T-helper 1 cell treated with Interleukin-12 subunit alpha and Interleukin-12 subunit beta and Interleukin-4 antibody, amounts not matched to agents 30 μg/mL and 1 μg/mL, for 36 hours (primary cell): ENCODE measurements at regions not wholly inside any gene's neighbourhood (a gene's known extent, or its start where the extent isn't known, plus 50 kb on each side); places are given as distances from the start of the nearest gene placed in this dataset.
"Not testable (repeated sequence)": the region's sequence is repeated elsewhere in the genome, so short reads cannot be mapped to it uniquely, and the experiment has no call there.

Experiments
- H3K27ac Mint-ChIP-seq: one replicate; pipeline ENCODE4 v1.8.0; 2021; ENCODE audit warnings: mild to moderate bottlenecking, mixed read lengths
- H3K27me3 Mint-ChIP-seq: one replicate; pipeline ENCODE4 v1.8.0; 2021; ENCODE audit warnings: low read depth, mixed read lengths
- H3K36me3 Mint-ChIP-seq: one replicate; pipeline ENCODE4 v1.8.0; 2021; ENCODE audit warnings: low read depth, mixed read lengths
- H3K4me1 Mint-ChIP-seq: one replicate; pipeline ENCODE4 v1.8.0; 2021; ENCODE audit warnings: low read depth, mixed read lengths
- H3K4me3 Mint-ChIP-seq: one replicate; pipeline ENCODE4 v1.8.0; 2021; ENCODE audit warnings: mild to moderate bottlenecking, moderate library complexity, mixed read lengths
- H3K9me3 Mint-ChIP-seq: one replicate; pipeline ENCODE4 v1.8.0; 2021; ENCODE audit warnings: mixed read lengths

- H3K27me3 Mint-ChIP-seq, result no peaks in the 10 kb centered on the region
- H3K4me3 Mint-ChIP-seq, result no peak overlapping the region
- no peaks in the 10 kb centered on the region for H3K36me3 Mint-ChIP-seq
- H3K9me3 Mint-ChIP-seq, result peaks cover 3% of the 10 kb centered on the region
- H3K4me1 Mint-ChIP-seq, result no peaks in the 10 kb centered on the region
- no peak overlapping the region for H3K27ac Mint-ChIP-seq
Observed at GRCh38 chr5:163880302-163880701, 374.9 kb downstream of the MAT2B start.

DNA sequence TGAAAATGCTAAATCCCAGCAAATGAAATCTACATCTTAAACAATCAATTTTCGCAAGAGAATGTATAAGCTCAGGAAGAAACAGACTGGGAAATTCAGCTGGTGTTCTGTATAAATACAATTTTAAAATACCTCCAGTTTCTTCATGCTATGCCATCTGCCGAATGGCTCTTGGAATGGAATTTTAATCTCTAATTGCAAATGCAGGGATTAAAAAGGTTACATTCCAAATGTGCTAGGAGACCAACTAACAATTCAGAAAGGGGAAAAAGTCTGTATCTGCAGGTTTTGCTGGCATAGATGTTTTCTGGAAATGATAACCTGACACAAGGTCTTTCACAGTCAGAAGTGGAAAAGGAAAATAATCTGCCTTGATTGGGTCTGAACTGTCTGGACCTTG is 379.7 kb downstream of the MAT2B start:
- H3K27ac Mint-ChIP-seq, result no peak overlapping the region
- no peak overlapping the region for H3K4me3 Mint-ChIP-seq
- H3K9me3 Mint-ChIP-seq, result peaks cover 4% of the 10 kb centered on the region
- no peaks in the 10 kb centered on the region for H3K36me3 Mint-ChIP-seq
- no peaks in the 10 kb centered on the region for H3K27me3 Mint-ChIP-seq
- no peaks in the 10 kb centered on the region for H3K4me1 Mint-ChIP-seq

DNA sequence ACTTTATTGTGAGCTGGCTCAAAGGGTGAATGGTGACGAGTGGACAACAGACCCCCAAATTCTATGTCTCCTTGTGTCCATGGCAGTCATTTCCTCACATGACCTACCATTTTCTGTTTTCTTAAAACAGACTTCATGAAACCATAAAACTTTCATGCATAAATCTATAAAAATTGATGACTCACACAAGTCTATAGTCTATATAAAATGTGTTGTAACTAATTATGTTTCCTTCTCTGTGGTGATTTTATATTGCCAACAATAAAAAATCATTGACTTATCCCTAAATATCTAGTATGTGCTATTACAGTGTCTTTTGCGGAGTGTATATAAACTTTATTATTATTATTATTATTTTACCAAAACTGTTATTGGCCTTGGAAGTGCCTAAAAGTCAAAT is 382.4 kb downstream of the MAT2B start:
- H3K4me1 Mint-ChIP-seq, result no peaks in the 10 kb centered on the region
- no peaks in the 10 kb centered on the region for H3K36me3 Mint-ChIP-seq
- H3K9me3 Mint-ChIP-seq, result peaks cover 4% of the 10 kb centered on the region
- no peaks in the 10 kb centered on the region for H3K27me3 Mint-ChIP-seq
- no peak overlapping the region for H3K4me3 Mint-ChIP-seq
- H3K27ac Mint-ChIP-seq, result no peak overlapping the region

DNA sequence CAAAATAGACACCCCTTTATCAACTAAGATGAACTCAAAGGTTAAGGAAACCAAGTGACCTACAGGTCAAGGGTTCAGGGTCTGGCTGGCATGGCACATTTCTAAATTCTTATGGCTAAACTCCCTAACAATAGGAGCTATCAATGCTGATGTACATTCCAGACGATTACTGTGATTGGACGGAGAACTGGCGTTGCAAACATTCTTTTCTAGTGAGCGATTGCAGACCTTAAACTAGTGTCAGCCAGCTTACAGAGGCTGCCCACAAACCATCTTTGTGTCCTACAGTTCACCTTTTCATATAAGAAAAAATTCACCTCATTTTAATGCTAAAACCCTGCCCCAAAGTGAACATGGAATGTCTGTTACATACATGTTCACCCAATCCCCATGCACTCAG is 382.9 kb downstream of the MAT2B start:
- Mint-ChIP-seq H3K4me1 (no peaks in the 10 kb centered on the region), H3K27me3 (no peaks in the 10 kb centered on the region), H3K4me3 (no peak overlapping the region), H3K36me3 (no peaks in the 10 kb centered on the region), H3K27ac (no peak overlapping the region), H3K9me3 (peaks cover 4% of the 10 kb centered on the region)

DNA sequence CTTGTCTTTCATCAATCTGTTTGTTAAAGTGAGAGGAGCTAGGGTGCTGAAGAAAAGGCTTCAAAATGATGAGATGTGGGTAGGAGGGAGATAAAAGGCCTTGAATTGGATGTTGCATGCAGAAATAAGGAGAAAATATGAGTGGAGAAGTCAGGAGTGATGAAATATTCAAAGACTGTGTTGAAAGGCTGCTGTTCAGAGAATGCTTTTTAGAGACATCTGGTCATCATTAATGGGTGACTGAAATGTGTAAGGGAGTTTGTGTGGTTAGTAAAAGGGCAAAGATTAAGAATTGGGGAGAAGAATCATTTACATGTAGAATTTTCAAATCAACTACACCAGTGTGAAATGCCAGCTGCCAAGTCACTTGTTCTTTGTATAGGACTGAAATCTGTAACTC is 383.9 kb downstream of the MAT2B start:
- H3K4me1 Mint-ChIP-seq, result no peaks in the 10 kb centered on the region
- no peaks in the 10 kb centered on the region for H3K27me3 Mint-ChIP-seq
- H3K9me3 Mint-ChIP-seq, result peaks cover 4% of the 10 kb centered on the region
- no peak overlapping the region for H3K27ac Mint-ChIP-seq
- no peak overlapping the region for H3K4me3 Mint-ChIP-seq
- H3K36me3 Mint-ChIP-seq, result no peaks in the 10 kb centered on the region

DNA sequence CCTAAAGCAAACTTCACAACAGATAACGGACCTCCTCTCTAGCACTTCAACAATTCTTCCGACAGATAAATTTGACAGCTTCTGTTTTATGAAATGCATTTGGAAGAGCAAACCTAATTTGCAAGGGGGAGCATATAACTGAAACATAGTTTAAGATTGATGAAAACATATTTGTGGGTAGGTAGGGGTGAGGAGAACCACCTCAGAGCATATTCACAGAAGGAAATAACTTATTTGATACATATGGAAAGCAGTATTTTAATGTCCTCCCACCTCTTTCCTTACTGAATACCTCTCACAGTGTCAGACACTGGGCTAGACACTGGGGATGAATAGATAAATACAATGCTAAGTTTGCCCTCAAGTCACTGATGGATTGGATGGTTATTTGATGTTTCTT is 384.8 kb downstream of the MAT2B start:
- Mint-ChIP-seq H3K4me3 (no peak overlapping the region), H3K27ac (no peak overlapping the region), H3K36me3 (no peaks in the 10 kb centered on the region), H3K9me3 (peaks cover 4% of the 10 kb centered on the region), H3K27me3 (no peaks in the 10 kb centered on the region), H3K4me1 (no peaks in the 10 kb centered on the region)

- no peak overlapping the region for H3K4me3 Mint-ChIP-seq
- peaks cover 4% of the 10 kb centered on the region for H3K9me3 Mint-ChIP-seq
- H3K27ac Mint-ChIP-seq, result no peak overlapping the region
- H3K36me3 Mint-ChIP-seq, result no peaks in the 10 kb centered on the region
- H3K4me1 Mint-ChIP-seq, result no peaks in the 10 kb centered on the region
- H3K27me3 Mint-ChIP-seq, result no peaks in the 10 kb centered on the region
Observed at GRCh38 chr5:163893281-163893680, 387.9 kb downstream of the MAT2B start.

- Mint-ChIP-seq H3K4me1 (no peaks in the 10 kb centered on the region), H3K36me3 (no peaks in the 10 kb centered on the region), H3K9me3 (peaks cover 4% of the 10 kb centered on the region), H3K27me3 (no peaks in the 10 kb centered on the region), H3K27ac (no peak overlapping the region), H3K4me3 (no peak overlapping the region)
Observed at GRCh38 chr5:163894645-163895044, 389.2 kb downstream of the MAT2B start.

DNA sequence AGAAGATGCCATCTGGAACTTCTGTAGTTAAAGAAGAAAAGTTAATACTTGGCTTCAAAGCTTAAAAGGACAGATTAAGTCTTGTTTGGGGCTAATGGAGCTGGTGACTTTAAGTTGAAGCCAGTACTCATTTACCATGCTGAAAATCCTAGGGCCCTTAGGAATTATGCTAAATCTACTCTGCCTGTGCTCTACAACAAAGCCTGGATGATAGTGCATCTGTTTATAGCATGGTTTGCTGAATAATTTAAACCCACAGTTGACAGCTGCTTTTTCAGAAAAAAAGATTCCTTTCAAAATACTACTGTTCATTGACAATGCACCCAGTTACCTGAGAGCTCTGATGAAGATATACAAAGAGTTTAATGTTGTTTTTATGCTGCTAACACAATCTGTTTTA is 393.5 kb downstream of the MAT2B start:
- peaks cover 10% of the 10 kb centered on the region for H3K9me3 Mint-ChIP-seq
- no peaks in the 10 kb centered on the region for H3K4me1 Mint-ChIP-seq
- H3K27ac Mint-ChIP-seq, result no peak overlapping the region
- H3K36me3 Mint-ChIP-seq, result no peaks in the 10 kb centered on the region
- no peaks in the 10 kb centered on the region for H3K27me3 Mint-ChIP-seq
- no peak overlapping the region for H3K4me3 Mint-ChIP-seq

GRCh38 chr5:163907783-163908182 is 402.4 kb downstream of the MAT2B start:
- not testable (repeated sequence) for H3K36me3 Mint-ChIP-seq, H3K4me1 Mint-ChIP-seq, H3K9me3 Mint-ChIP-seq, H3K27me3 Mint-ChIP-seq, H3K27ac Mint-ChIP-seq, H3K4me3 Mint-ChIP-seq

DNA sequence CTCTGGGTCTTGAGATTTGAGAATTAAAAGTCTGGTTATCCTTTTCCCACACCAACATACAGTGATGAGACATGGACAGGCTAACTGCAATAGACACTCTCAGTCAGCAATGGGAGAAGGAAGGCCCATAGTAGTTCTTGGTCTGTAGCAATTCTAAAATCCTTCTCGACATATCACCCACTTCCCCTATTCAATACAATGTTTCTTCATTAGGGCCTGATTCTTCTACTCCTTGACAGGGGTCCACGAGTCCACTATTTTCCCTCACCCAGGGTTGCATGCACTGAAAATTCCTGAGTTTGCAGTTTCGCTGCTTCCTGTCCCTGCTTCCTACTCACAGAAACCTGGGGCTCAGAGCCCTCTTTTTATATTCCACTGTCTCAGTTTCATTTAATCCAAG is 402.8 kb downstream of the MAT2B start:
- Mint-ChIP-seq H3K36me3 (no peaks in the 10 kb centered on the region), H3K4me3 (no peak overlapping the region)

GRCh38 chr5:163910226-163910625 is 404.8 kb downstream of the MAT2B start:
- H3K4me1 Mint-ChIP-seq, result no peaks in the 10 kb centered on the region
- no peak overlapping the region for H3K4me3 Mint-ChIP-seq
- H3K9me3 Mint-ChIP-seq, result peaks cover 5% of the 10 kb centered on the region
- H3K36me3 Mint-ChIP-seq, result no peaks in the 10 kb centered on the region
- no peak overlapping the region for H3K27ac Mint-ChIP-seq
- no peaks in the 10 kb centered on the region for H3K27me3 Mint-ChIP-seq

More for the DNA sequence above, 402.8 kb downstream of the MAT2B start:
- Mint-ChIP-seq H3K27me3 (no peaks in the 10 kb centered on the region), H3K9me3 (peaks cover 5% of the 10 kb centered on the region), H3K27ac (no peak overlapping the region), H3K4me1 (no peaks in the 10 kb centered on the region)

GRCh38 chr5:163912046-163912445 is 406.6 kb downstream of the MAT2B start:
- H3K27me3 Mint-ChIP-seq, result no peaks in the 10 kb centered on the region
- no peak overlapping the region for H3K4me3 Mint-ChIP-seq
- H3K27ac Mint-ChIP-seq, result no peak overlapping the region
- H3K9me3 Mint-ChIP-seq, result peaks cover 5% of the 10 kb centered on the region
- H3K4me1 Mint-ChIP-seq, result peaks cover 2% of the 10 kb centered on the region
- H3K36me3 Mint-ChIP-seq, result no peaks in the 10 kb centered on the region

GRCh38 chr5:163913548-163913947 is 408.1 kb downstream of the MAT2B start:
- H3K36me3 Mint-ChIP-seq, result no peaks in the 10 kb centered on the region
- H3K27me3 Mint-ChIP-seq, result no peaks in the 10 kb centered on the region
- no peak overlapping the region for H3K4me3 Mint-ChIP-seq
- peaks cover 7% of the 10 kb centered on the region for H3K9me3 Mint-ChIP-seq
- H3K4me1 Mint-ChIP-seq, result peaks cover 2% of the 10 kb centered on the region
- H3K27ac Mint-ChIP-seq, result no peak overlapping the region

GRCh38 chr5:163914910-163915309 is 409.5 kb downstream of the MAT2B start:
- Mint-ChIP-seq H3K4me1 (peaks cover 2% of the 10 kb centered on the region), H3K36me3 (no peaks in the 10 kb centered on the region), H3K27me3 (no peaks in the 10 kb centered on the region), H3K4me3 (no peak overlapping the region), H3K9me3 (peaks cover 18% of the 10 kb centered on the region), H3K27ac (no peak overlapping the region)

GRCh38 chr5:163915481-163915961 is 410.1 kb downstream of the MAT2B start:
- no peak overlapping the region for H3K4me3 Mint-ChIP-seq

More at GRCh38 chr5:163915481-163915961, 410.1 kb downstream of the MAT2B start:
- Mint-ChIP-seq H3K4me1 (peaks cover 2% of the 10 kb centered on the region), H3K27ac (no peak overlapping the region), H3K36me3 (no peaks in the 10 kb centered on the region), H3K27me3 (no peaks in the 10 kb centered on the region), H3K9me3 (peaks cover 18% of the 10 kb centered on the region)
